HEK293 (cell line): ENCODE measurements at regions not wholly inside any gene's neighbourhood (a gene's known extent, or its start where the extent isn't known, plus 50 kb on each side); places are given as distances from the start of the nearest gene placed in this dataset.

Experiments used
- CTCF ChIA-PET: fragments of 350-600 bp; formaldehyde crosslinking; extraction: SDS; loops from one replicate; lab custom pipeline; 2021; ENCODE audit warnings: antibody characterized with exemption; lab: Yijun Ruan, JAX
- POLR2A ChIA-PET: fragments of 300-600 bp; formaldehyde crosslinking; extraction: SDS; loops from one replicate; lab custom pipeline; 2020; ENCODE audit warnings: antibody characterized with exemption, inconsistent platforms; lab: Yijun Ruan, JAX
- H3K27ac ChIP-seq: fragments of 200-500 bp; sonication (Bioruptor generic); 2 replicates; pipeline ENCODE4 v1.5.1; 2014; ENCODE audit warnings: low read depth, low read length, control low read depth, inconsistent platforms; ENCODE audit errors: extremely low read depth
- H3K36me3 ChIP-seq, 2 experiments: fragments of 200-500 bp in 1 of 2; sonication (Bioruptor generic) in 1 of 2; 1 replicate in 1 of 2; 2 replicates in 1 of 2; pipeline ENCODE4 v1.5.1; 2014 to 2017; ENCODE audit warnings: inconsistent platforms in 2 of 2, low read length in 2 of 2; ENCODE audit not compliant: control insufficient read depth in 2 of 2, insufficient read depth in 1 of 2
- H3K4me1 ChIP-seq: fragments of 200-500 bp; sonication (Bioruptor generic); 2 replicates; pipeline ENCODE4 v1.5.1; 2014; ENCODE audit warnings: mild to moderate bottlenecking, low read length, inconsistent platforms; ENCODE audit not compliant: control insufficient read depth, insufficient read depth
- H3K4me3 ChIP-seq: 2 replicates; pipeline ENCODE4 v1.5.1; 2011; ENCODE audit warnings: low read depth, mild to moderate bottlenecking, control low read depth, low read length, moderate library complexity
- H3K9me3 ChIP-seq: fragments of 200-500 bp; sonication (Bioruptor generic); 2 replicates; pipeline ENCODE4 v1.5.1; 2014; ENCODE audit warnings: low read depth, low read length, inconsistent platforms; ENCODE audit not compliant: control insufficient read depth, insufficient read depth
- BCL6B ChIP-seq: fragments of 450-650 bp; formaldehyde crosslinking; IDR thresholded peaks from 2 replicates; pipeline ENCODE4 v1.5.1; 2017; ENCODE audit warnings: missing biosample characterization, missing genetic modification characterization
- GLIS2 ChIP-seq: fragments of 450-650 bp; formaldehyde crosslinking; IDR thresholded peaks from 2 replicates; pipeline ENCODE4 v1.5.1; 2016; ENCODE audit warnings: missing biosample characterization, missing genetic modification characterization
- HOXA7 ChIP-seq: sonication (generic); formaldehyde crosslinking; IDR thresholded peaks from 2 replicates; pipeline ENCODE4 v1.8.1; 2022; ENCODE audit warnings: missing genetic modification reagents, borderline replicate concordance
- KLF1 ChIP-seq: fragments of 450-650 bp; formaldehyde crosslinking; IDR thresholded peaks from 2 replicates; pipeline ENCODE4 v1.5.1; 2016; ENCODE audit warnings: missing biosample characterization, missing genetic modification characterization
- MYNN ChIP-seq: fragments of 450-650 bp; formaldehyde crosslinking; IDR thresholded peaks from 2 replicates; pipeline ENCODE4 v1.5.1; 2016; ENCODE audit warnings: missing biosample characterization, missing genetic modification characterization, borderline replicate concordance
- OSR2 ChIP-seq: fragments of 450-650 bp; formaldehyde crosslinking; IDR thresholded peaks from 2 replicates; pipeline ENCODE4 v1.5.1; 2016; ENCODE audit warnings: missing biosample characterization, missing genetic modification characterization
- OVOL3 ChIP-seq: fragments of 450-650 bp; formaldehyde crosslinking; IDR thresholded peaks from 2 replicates; pipeline ENCODE4 v1.5.1; 2016; ENCODE audit warnings: missing biosample characterization, missing genetic modification characterization
- SP2 ChIP-seq: fragments of 450-650 bp; formaldehyde crosslinking; IDR thresholded peaks from 2 replicates; pipeline ENCODE4 v1.5.1; 2016; ENCODE audit warnings: missing biosample characterization, missing genetic modification characterization
- ZBTB26 ChIP-seq: fragments of 450-650 bp; formaldehyde crosslinking; optimal IDR thresholded peaks from 2 replicates; pipeline ENCODE3; 2016; ENCODE audit warnings: missing biosample characterization, mild to moderate bottlenecking, missing genetic modification characterization
- ZBTB48 ChIP-seq: fragments of 450-650 bp; formaldehyde crosslinking; IDR thresholded peaks from 2 replicates; pipeline ENCODE4 v1.5.1; 2016; ENCODE audit warnings: missing biosample characterization, missing genetic modification characterization
- ZBTB7A ChIP-seq: fragments of 450-650 bp; formaldehyde crosslinking; IDR thresholded peaks from 2 replicates; pipeline ENCODE4 v1.5.1; 2016; ENCODE audit warnings: low read depth, missing biosample characterization, missing genetic modification characterization
- ZEB2 ChIP-seq: fragments of 450-650 bp; formaldehyde crosslinking; IDR thresholded peaks from 2 replicates; pipeline ENCODE4 v1.5.1; 2016; ENCODE audit warnings: missing biosample characterization, missing genetic modification characterization
- ZNF112 ChIP-seq: fragments of 450-650 bp; formaldehyde crosslinking; IDR thresholded peaks from 2 replicates; pipeline ENCODE4 v1.5.0; 2017; ENCODE audit warnings: missing biosample characterization, missing genetic modification characterization
- ZNF169 ChIP-seq: fragments of 450-650 bp; formaldehyde crosslinking; IDR thresholded peaks from 2 replicates; pipeline ENCODE4 v1.5.1; 2016; ENCODE audit warnings: missing biosample characterization, missing genetic modification characterization
- ZNF174 ChIP-seq: fragments of 450-650 bp; formaldehyde crosslinking; IDR thresholded peaks from 2 replicates; pipeline ENCODE4 v1.5.0; 2017; ENCODE audit warnings: missing biosample characterization, mild to moderate bottlenecking, missing genetic modification characterization
- ZNF211 ChIP-seq: fragments of 450-650 bp; formaldehyde crosslinking; IDR thresholded peaks from 2 replicates; pipeline ENCODE4 v1.5.1; 2016; ENCODE audit warnings: low read depth, missing biosample characterization, missing genetic modification characterization
- ZNF311 ChIP-seq: fragments of 450-650 bp; formaldehyde crosslinking; IDR thresholded peaks from 2 replicates; pipeline ENCODE4 v1.5.1; 2017; ENCODE audit warnings: missing biosample characterization, missing genetic modification characterization, borderline replicate concordance
- ZNF37A ChIP-seq: fragments of 450-650 bp; IDR thresholded peaks from 2 replicates; pipeline ENCODE4 v1.5.1; 2018; ENCODE audit warnings: missing biosample characterization, missing genetic modification characterization
- ZNF426 ChIP-seq: fragments of 450-650 bp; formaldehyde crosslinking; IDR thresholded peaks from 2 replicates; pipeline ENCODE4 v1.5.1; 2017; ENCODE audit warnings: missing biosample characterization, missing genetic modification characterization, mild to moderate bottlenecking, inconsistent platforms, moderate library complexity
- ZNF548 ChIP-seq: fragments of 450-650 bp; formaldehyde crosslinking; IDR thresholded peaks from 2 replicates; pipeline ENCODE4 v1.5.1; 2016; ENCODE audit warnings: missing biosample characterization, missing genetic modification characterization
- ZNF585B ChIP-seq: fragments of 450-650 bp; formaldehyde crosslinking; IDR thresholded peaks from 2 replicates; pipeline ENCODE4 v1.5.1; 2016; ENCODE audit warnings: missing biosample characterization, missing genetic modification characterization
- ZNF704 ChIP-seq: fragments of 450-650 bp; formaldehyde crosslinking; IDR thresholded peaks from 2 replicates; pipeline ENCODE4 v1.5.1; 2016; ENCODE audit warnings: missing biosample characterization, missing genetic modification characterization
- ZNF791 ChIP-seq: fragments of 450-650 bp; formaldehyde crosslinking; IDR thresholded peaks from 2 replicates; pipeline ENCODE4 v1.5.1; 2016; ENCODE audit warnings: missing biosample characterization, missing genetic modification characterization
- ZNF830 ChIP-seq: fragments of 450-650 bp; IDR thresholded peaks from 2 replicates; pipeline ENCODE4 v1.5.0; 2018; ENCODE audit warnings: missing biosample characterization, missing genetic modification characterization, low read depth, mild to moderate bottlenecking, moderate library complexity
- ZSCAN30 ChIP-seq: fragments of 450-650 bp; IDR thresholded peaks from 2 replicates; pipeline ENCODE4 v1.5.1; 2018; ENCODE audit warnings: missing biosample characterization, mild to moderate bottlenecking, missing genetic modification characterization, moderate library complexity
- TF ChIP-seq, protein P1 (sequence below): fragments of 450-650 bp; formaldehyde crosslinking; IDR thresholded peaks from 2 replicates; pipeline ENCODE4 v1.5.1; 2016; ENCODE audit warnings: missing biosample characterization, missing genetic modification characterization

- Histone ChIP-seq H3K4me1 (no peaks in the 10 kb centered on the region), H3K9me3 (no peaks in the 10 kb centered on the region), H3K36me3 (no peaks in the 10 kb centered on the region), H3K27ac (no peak overlapping the region), H3K4me3 (no peak overlapping the region)
- ChIA-PET CTCF (interaction anchor here (0.7 to 2.0 kb wide), 3 partner anchors 10 to 143 kb away, joined by 3 to 8 read pairs (median 5); no protein-coding TSS in a partner anchor), POLR2A (no interaction called here)
- no peak for TF ChIP-seq BCL6B
- TF ChIP-seq OVOL3 (tag by site-specific recombination) = no peak
- TF ChIP-seq GLIS2 (tag by site-specific recombination) = no peak
- TF ChIP-seq MYNN (tag by site-specific recombination) = no peak
- TF ChIP-seq ZNF169 = no peak
- TF ChIP-seq ZNF112 = no peak
- no peak for TF ChIP-seq ZEB2 (tag by site-specific recombination)
- no peak for TF ChIP-seq ZNF37A (tag by site-specific recombination)
- TF ChIP-seq KLF1 (tag by site-specific recombination) = no peak
- no peak for TF ChIP-seq ZBTB48 (tag by site-specific recombination)
- TF ChIP-seq, all 188 proteins: peak for 0
Measured at GRCh38 chr3:116614795-116615362, 94.7 kb upstream of the TUSC7 start.

DNA sequence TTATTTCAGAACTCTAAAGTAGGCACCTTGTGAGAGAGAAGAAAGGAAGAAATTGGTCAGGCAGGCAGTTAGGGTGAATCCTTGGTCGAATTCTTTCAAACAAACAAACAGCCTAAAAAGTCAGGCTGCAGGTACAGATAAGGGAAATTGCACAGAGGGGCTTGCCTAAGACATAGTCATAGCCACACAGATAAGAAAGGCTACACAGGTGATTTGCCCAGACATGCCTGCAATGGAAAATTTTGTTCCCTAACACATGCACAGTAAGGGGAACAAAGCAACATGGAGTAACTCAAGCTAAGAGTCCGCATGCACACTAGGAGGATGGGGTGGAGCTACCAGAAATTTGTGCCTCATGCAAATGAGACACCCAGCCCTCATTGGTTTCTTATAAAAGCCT is 91.4 kb upstream of the TUSC7 start:
- Histone ChIP-seq H3K4me1 (no peaks in the 10 kb centered on the region), H3K4me3 (no peak overlapping the region), H3K9me3 (no peaks in the 10 kb centered on the region), H3K36me3 (no peaks in the 10 kb centered on the region), H3K27ac (no peak overlapping the region)
- no peak for TF ChIP-seq ZSCAN30 (tag by site-specific recombination)
- TF ChIP-seq ZNF311 = no peak
- TF ChIP-seq ZNF169 = no peak
- no peak for TF ChIP-seq ZBTB7A (tag by site-specific recombination)
- TF ChIP-seq ZNF37A (tag by site-specific recombination) = no peak
- TF ChIP-seq, protein P1, sequence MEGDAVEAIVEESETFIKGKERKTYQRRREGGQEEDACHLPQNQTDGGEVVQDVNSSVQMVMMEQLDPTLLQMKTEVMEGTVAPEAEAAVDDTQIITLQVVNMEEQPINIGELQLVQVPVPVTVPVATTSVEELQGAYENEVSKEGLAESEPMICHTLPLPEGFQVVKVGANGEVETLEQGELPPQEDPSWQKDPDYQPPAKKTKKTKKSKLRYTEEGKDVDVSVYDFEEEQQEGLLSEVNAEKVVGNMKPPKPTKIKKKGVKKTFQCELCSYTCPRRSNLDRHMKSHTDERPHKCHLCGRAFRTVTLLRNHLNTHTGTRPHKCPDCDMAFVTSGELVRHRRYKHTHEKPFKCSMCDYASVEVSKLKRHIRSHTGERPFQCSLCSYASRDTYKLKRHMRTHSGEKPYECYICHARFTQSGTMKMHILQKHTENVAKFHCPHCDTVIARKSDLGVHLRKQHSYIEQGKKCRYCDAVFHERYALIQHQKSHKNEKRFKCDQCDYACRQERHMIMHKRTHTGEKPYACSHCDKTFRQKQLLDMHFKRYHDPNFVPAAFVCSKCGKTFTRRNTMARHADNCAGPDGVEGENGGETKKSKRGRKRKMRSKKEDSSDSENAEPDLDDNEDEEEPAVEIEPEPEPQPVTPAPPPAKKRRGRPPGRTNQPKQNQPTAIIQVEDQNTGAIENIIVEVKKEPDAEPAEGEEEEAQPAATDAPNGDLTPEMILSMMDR (tag by site-specific recombination) = no peak
- no peak for TF ChIP-seq OSR2
- TF ChIP-seq HOXA7 (CRISPR knock-in tag) = no peak
- no peak for TF ChIP-seq ZNF830 (tag by site-specific recombination)
- TF ChIP-seq ZNF426 (tag by site-specific recombination) = no peak
- TF ChIP-seq ZNF791 (tag by site-specific recombination) = no peak
- no peak for TF ChIP-seq ZNF585B
- TF ChIP-seq ZNF548 = no peak
- TF ChIP-seq ZNF174 (tag by site-specific recombination) = no peak
- CTCF ChIA-PET = no interaction called here
- POLR2A ChIA-PET = no interaction called here

DNA sequence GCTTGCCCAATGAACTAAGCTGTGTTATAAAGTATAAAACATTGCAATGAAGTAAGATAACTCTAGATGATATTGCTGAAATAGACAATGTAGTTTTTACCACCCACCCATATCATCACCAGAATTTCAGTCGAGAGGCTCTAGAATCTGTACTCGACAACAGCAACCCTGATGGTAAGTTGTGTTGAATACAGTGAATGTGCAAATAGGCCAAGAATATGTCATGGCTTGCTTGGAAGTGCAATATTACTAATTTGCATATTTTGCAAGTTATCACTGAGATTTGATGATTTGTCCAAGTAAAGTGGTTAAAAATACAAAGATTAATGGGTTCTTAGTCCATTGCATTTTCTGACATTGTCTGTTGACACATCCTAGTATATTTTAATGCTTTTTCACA is 90.6 kb upstream of the TUSC7 start:
- no peak overlapping the region for H3K4me3 ChIP-seq
- ChIA-PET POLR2A (no interaction called here), CTCF (no interaction called here)
- no peaks in the 10 kb centered on the region for H3K4me1 ChIP-seq
- no peaks in the 10 kb centered on the region for H3K36me3 ChIP-seq
- no peak overlapping the region for H3K27ac ChIP-seq
- H3K9me3 ChIP-seq = no peaks in the 10 kb centered on the region
- no peak for TF ChIP-seq SP2 (tag by site-specific recombination)
- TF ChIP-seq, protein P1 (tag by site-specific recombination) = no peak
- no peak for TF ChIP-seq ZNF174 (tag by site-specific recombination)
- no peak for TF ChIP-seq ZNF211 (tag by site-specific recombination)
- TF ChIP-seq ZBTB26 (tag by site-specific recombination) = no peak
- no peak for TF ChIP-seq ZNF704 (tag by site-specific recombination)
